ENCODE measurements at regions not wholly inside any gene's neighbourhood (a gene's known extent, or its start where the extent isn't known, plus 50 kb on each side); places are given as distances from the start of the nearest gene placed in this dataset.

DNA sequence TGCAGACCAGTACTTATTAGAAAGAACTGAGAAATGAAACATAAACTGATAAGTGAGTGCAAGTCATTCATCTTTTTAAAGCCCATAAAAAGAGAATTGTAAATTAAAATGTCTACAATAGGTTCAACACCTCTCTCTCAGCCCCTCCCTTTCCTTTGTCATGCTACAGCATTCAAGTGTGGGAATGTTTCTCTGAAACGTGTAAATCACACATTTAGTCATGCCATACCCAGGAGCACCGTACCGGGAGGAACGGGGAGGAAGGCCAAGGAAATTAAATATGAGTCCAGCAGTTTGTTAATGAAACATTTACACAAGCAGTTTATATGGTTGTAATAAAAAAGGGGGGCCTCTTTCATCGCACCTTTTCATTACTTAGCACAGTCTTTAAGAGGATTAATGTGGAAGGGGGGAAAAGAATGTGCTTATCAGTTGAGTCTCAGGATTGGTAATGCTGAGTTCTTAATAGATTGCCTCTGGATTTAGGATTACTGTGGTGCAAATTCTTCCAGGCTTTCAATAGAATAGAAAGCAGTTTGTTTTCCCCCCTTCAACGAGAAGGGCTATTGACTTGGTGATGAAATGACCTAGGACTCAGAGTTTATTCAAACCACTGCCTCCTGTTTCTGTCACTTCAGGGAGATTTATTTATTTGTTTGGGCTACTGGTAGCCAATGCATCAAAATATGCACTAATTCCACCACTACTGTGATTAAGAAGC is 176.0 kb upstream of the ZNF608 start:
- no CpG with 5 or more reads among the region's 6 CpGs for WGBS (ENCODE audit: insufficient coverage)
- DNase-seq = no peak
- Histone ChIP-seq H3K4me1 (ENCODE audit: control insufficient read depth, insufficient read depth, low read length) (peaks cover 2% of the 10 kb centered on the region), H3K27ac (ENCODE audit: low read length) (no peak overlapping the region), H3K9me3 (replicated peaks; ENCODE audit: control insufficient read depth, low read depth, low read length) (no peaks in the 10 kb centered on the region), H3K36me3 (ENCODE audit: control insufficient read depth, insufficient read depth, low read length) (no peaks in the 10 kb centered on the region), H3K27me3 (ENCODE audit: control insufficient read depth, insufficient read depth, low read length) (no peaks in the 10 kb centered on the region), H3K4me3 (ENCODE audit: low read length) (no peak overlapping the region)

DNA sequence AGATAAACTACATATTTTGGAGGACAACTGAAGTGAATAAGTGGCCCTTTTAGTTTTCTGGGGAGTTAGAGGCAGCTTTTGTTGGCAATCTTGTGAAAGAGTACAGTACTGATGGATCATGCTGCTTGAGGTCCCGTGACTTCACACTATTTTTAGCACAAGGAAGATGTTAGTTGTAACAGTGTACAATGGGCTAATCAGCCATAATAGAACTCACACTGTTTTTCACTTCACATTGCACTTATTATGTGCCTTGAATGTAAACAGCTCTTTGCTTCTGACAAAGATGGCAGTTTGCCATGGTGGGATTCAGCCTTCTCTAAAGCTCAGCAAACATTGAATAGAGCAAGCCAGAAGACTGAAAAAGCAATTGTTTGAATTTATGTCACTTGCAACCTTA is 176.7 kb upstream of the ZNF608 start:
- no peaks in the 10 kb centered on the region for H3K36me3 ChIP-seq (ENCODE audit: control insufficient read depth, insufficient read depth, low read length)
- peak; percentile 78 for DNase-seq
- peaks cover 2% of the 10 kb centered on the region for H3K4me1 ChIP-seq (ENCODE audit: control insufficient read depth, insufficient read depth, low read length)
- H3K27ac ChIP-seq (ENCODE audit: low read length) = no peak overlapping the region
- H3K9me3 ChIP-seq (replicated peaks; ENCODE audit: control insufficient read depth, low read depth, low read length) = no peaks in the 10 kb centered on the region
- no peak overlapping the region for H3K4me3 ChIP-seq (ENCODE audit: low read length)
- no CpG with 5 or more reads among the region's 1 CpG for WGBS (ENCODE audit: insufficient coverage)
- H3K27me3 ChIP-seq (ENCODE audit: control insufficient read depth, insufficient read depth, low read length) = no peaks in the 10 kb centered on the region

DNA sequence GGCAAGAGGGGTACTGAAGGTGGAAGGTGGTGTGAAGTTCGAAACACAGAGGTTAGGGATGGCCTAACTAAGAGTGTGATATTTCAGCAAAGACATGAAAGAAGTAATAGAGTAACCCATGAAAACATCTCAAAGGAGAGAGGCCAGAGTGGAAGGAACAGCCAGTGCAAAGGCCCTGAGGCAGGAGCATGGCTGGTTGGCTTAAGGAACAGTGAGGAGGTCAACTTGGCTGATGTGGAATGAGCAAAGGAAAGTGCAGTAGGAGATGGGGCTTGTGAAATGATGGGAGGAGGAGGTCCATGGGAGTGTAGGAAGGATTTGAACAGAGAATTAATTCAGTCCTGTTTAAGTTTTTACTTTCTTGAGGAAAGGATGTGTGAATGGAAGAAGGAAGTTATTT is 178.3 kb upstream of the ZNF608 start:
- DNase-seq = no peak
- whole genome bisulfite sequencing (ENCODE audit: insufficient coverage) = 92% methylated on average over 1 of the region's 1 CpG
- H3K4me1 ChIP-seq (ENCODE audit: control insufficient read depth, insufficient read depth, low read length) = peaks cover 2% of the 10 kb centered on the region
- H3K9me3 ChIP-seq (replicated peaks; ENCODE audit: control insufficient read depth, low read depth, low read length) = no peaks in the 10 kb centered on the region
- H3K4me3 ChIP-seq (ENCODE audit: low read length) = no peak overlapping the region
- H3K36me3 ChIP-seq (ENCODE audit: control insufficient read depth, insufficient read depth, low read length) = no peaks in the 10 kb centered on the region
- H3K27me3 ChIP-seq (ENCODE audit: control insufficient read depth, insufficient read depth, low read length) = no peaks in the 10 kb centered on the region
- H3K27ac ChIP-seq (ENCODE audit: low read length) = no peak overlapping the region

DNA sequence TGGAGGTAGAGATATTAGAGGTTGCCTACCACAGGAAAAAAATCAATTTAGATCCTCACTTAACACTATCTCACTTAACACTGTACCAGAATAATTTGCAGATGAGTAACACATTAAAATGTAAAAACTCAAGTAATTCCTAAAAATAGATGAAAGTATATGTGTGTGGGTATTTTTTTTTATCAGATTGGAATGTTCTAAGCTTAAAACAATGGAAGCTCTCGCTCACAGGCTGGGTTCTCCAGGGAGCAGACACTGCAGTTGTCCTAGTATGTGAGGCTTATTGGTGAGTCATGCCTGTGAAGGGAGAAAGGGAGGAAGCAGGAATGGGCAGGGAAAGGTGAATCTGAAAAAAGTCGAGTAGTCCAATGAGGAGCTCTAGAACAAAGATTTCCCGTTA is 181.3 kb upstream of the ZNF608 start:
- no peak for DNase-seq
- H3K4me3 ChIP-seq (ENCODE audit: low read length) = no peak overlapping the region
- peaks cover 2% of the 10 kb centered on the region for H3K4me1 ChIP-seq (ENCODE audit: control insufficient read depth, insufficient read depth, low read length)
- no peaks in the 10 kb centered on the region for H3K27me3 ChIP-seq (ENCODE audit: control insufficient read depth, insufficient read depth, low read length)
- H3K36me3 ChIP-seq (ENCODE audit: control insufficient read depth, insufficient read depth, low read length) = no peaks in the 10 kb centered on the region
- no peaks in the 10 kb centered on the region for H3K9me3 ChIP-seq (replicated peaks; ENCODE audit: control insufficient read depth, low read depth, low read length)
- H3K27ac ChIP-seq (ENCODE audit: low read length) = no peak overlapping the region
- 90% methylated on average over 3 of the region's 3 CpGs for WGBS (ENCODE audit: insufficient coverage)

DNA sequence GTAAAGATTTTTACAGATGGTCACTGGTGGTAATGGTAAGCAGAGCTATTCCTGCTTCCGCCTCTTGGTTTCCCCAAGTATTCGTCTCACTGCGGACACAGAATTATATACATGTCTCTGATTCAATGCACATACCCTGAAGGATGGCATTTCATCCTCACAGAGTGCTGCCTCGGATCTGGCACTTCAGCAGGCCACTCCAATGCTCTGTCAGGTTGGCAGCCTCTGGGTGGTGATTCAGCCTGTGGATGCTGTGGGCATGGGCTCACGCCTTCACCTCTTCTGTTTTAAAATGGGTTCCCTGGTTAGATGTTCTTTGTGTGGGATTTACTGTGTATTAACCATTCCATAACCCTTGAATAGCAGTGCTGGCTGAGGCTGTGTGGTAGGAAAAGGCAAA is 182.6 kb upstream of the ZNF608 start:
- H3K36me3 ChIP-seq (ENCODE audit: control insufficient read depth, insufficient read depth, low read length) = no peaks in the 10 kb centered on the region
- H3K4me3 ChIP-seq (ENCODE audit: low read length) = no peak overlapping the region
- no peak overlapping the region for H3K27ac ChIP-seq (ENCODE audit: low read length)
- no peaks in the 10 kb centered on the region for H3K9me3 ChIP-seq (replicated peaks; ENCODE audit: control insufficient read depth, low read depth, low read length)
- WGBS (ENCODE audit: insufficient coverage) = 91% methylated on average over 4 of the region's 5 CpGs
- no peaks in the 10 kb centered on the region for H3K4me1 ChIP-seq (ENCODE audit: control insufficient read depth, insufficient read depth, low read length)
- H3K27me3 ChIP-seq (ENCODE audit: control insufficient read depth, insufficient read depth, low read length) = no peaks in the 10 kb centered on the region
- DNase-seq = no peak

DNA sequence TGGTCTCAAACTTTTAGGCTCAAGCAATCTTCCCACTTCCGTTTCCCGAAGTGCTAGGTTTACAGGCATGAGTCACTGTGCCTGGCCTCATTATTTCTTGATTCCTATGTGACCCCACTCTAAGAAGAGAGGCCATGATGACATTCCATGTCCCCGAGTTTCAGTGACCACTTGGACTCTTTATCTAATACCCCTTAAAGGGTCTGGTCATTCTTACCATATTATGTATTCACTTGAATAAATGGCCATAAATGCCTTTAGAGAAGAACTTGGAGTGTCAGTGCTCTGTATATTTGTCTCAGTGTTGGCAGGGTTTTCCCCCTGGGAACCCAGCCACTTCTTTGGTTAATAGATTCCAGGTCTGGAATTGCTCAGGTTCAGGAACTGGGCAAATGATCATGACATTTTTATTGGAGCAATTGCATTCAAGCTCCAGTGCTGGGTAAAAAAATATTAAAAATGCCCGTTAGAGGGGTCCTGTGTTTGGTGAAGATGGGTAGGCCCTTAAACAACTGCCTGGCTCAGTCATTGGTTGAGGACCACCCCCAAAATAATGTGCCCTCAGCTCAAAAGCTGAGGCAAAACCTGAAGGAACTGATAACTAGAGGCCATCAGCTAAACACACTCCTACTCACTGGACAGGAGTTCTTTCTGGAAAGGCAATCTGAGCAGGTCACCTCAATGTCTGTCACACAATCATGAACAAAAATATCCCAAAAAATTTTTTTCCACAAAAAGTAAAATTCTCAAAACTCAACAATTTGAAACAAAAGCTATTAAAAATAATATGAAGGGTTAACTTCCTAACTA is 186.6 kb upstream of the ZNF608 start:
- H3K4me1 ChIP-seq (ENCODE audit: control insufficient read depth, insufficient read depth, low read length) = no peaks in the 10 kb centered on the region
- H3K4me3 ChIP-seq (ENCODE audit: low read length) = no peak overlapping the region
- no peak overlapping the region for H3K27ac ChIP-seq (ENCODE audit: low read length)
- peak; percentile 70 for DNase-seq
- H3K9me3 ChIP-seq (replicated peaks; ENCODE audit: control insufficient read depth, low read depth, low read length) = no peaks in the 10 kb centered on the region
- no peaks in the 10 kb centered on the region for H3K27me3 ChIP-seq (ENCODE audit: control insufficient read depth, insufficient read depth, low read length)
- WGBS (ENCODE audit: insufficient coverage) = 29% methylated on average over 2 of the region's 4 CpGs
- H3K36me3 ChIP-seq (ENCODE audit: control insufficient read depth, insufficient read depth, low read length) = no peaks in the 10 kb centered on the region

DNA sequence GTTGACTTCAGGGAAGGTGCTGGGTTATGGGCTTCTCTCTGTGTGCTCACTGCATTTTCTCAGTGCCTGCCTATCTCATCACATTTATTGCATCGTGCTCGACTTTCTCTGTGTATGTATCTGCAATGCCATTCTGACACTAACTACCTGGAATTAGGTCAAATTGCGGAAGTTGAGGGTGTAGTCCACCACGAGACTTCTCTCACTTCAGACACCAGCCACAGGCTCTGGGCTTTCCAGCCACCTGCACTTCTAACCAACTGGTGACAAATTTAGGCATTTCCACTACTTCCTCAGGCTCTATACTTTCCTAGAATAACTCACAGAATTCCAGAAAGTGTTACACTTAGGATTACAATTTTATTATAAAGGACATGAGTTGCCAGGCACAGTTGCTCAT is 188.6 kb upstream of the ZNF608 start:
- H3K27me3 ChIP-seq (ENCODE audit: control insufficient read depth, insufficient read depth, low read length) = no peaks in the 10 kb centered on the region
- 62% methylated on average over 2 of the region's 4 CpGs for WGBS (ENCODE audit: insufficient coverage)
- H3K4me3 ChIP-seq (ENCODE audit: low read length) = no peak overlapping the region
- DNase-seq = no peak
- no peaks in the 10 kb centered on the region for H3K9me3 ChIP-seq (replicated peaks; ENCODE audit: control insufficient read depth, low read depth, low read length)
- H3K27ac ChIP-seq (ENCODE audit: low read length) = no peak overlapping the region
- H3K4me1 ChIP-seq (ENCODE audit: control insufficient read depth, insufficient read depth, low read length) = no peaks in the 10 kb centered on the region
- no peaks in the 10 kb centered on the region for H3K36me3 ChIP-seq (ENCODE audit: control insufficient read depth, insufficient read depth, low read length)

DNA sequence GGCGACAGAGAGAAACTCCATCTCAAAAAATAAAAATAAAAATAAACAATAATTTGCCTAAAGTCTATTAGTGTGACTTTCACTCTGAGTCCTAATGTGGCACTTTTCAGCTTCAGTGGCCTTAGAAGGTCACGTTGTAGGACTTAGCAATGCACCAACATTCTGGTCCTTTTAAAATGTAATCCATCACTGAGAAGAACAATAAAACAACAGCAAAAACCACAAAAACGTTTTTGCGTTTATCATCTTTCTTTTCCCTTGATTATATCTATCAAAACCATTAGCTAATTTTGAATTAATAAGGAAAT is 190.1 kb upstream of the ZNF608 start:
- H3K27me3 ChIP-seq (ENCODE audit: control insufficient read depth, insufficient read depth, low read length) = no peaks in the 10 kb centered on the region
- no peaks in the 10 kb centered on the region for H3K36me3 ChIP-seq (ENCODE audit: control insufficient read depth, insufficient read depth, low read length)
- H3K9me3 ChIP-seq (replicated peaks; ENCODE audit: control insufficient read depth, low read depth, low read length) = peaks cover 3% of the 10 kb centered on the region
- 100% methylated on average over 1 of the region's 4 CpGs for WGBS (ENCODE audit: insufficient coverage)
- no peak overlapping the region for H3K27ac ChIP-seq (ENCODE audit: low read length)
- no peak for DNase-seq
- no peak overlapping the region for H3K4me3 ChIP-seq (ENCODE audit: low read length)
- H3K4me1 ChIP-seq (ENCODE audit: control insufficient read depth, insufficient read depth, low read length) = no peaks in the 10 kb centered on the region

DNA sequence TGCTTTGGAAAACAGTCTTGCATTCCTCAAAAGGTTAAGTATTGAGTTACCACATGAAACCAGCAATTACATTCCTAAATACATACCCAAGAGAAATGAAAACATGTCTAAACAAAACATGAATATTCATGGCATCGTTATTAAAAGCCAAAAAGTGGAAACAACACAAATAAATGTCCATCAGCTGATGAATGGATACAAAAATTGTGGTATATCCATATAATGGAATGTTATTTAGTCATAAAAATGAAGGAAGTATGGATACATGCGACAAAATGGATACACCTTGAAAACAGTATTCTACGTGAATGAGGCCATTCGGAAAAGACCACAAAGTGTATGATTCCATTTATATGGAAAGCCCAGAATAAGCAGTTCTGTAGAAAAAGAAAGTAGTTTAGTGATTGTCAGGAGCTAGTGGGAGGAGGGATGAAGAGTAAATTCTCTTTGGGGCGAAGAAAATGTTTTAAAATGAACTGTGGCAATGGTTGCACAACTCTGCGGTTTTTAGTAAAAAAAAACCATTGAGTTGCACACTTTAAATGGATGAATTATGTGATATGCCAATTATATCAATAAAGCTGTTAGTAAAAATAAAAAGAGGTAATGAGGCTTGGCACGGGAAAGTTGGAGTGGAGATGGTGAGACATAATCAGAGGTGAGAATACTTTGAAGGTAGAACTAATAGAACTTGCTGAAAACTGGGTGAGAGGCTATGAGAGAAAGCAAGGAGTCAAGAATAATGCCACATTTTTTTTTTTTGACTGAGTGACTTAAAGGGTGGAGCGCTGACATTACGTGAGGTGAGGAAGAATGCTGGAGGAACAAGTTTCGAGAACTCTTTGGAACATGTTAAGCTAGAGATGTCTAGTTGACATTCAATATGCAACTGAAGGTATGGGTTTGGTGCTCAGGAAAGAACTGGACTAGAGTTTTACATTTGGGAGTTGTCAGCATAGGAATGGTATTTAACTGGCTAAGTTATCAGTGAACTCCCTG is 194.9 kb upstream of the ZNF608 start:
- Histone ChIP-seq H3K36me3 (ENCODE audit: control insufficient read depth, insufficient read depth, low read length) (no peaks in the 10 kb centered on the region), H3K27ac (ENCODE audit: low read length) (no peak overlapping the region), H3K9me3 (replicated peaks; ENCODE audit: control insufficient read depth, low read depth, low read length) (peaks cover 3% of the 10 kb centered on the region), H3K4me3 (ENCODE audit: low read length) (no peak overlapping the region), H3K27me3 (ENCODE audit: control insufficient read depth, insufficient read depth, low read length) (no peaks in the 10 kb centered on the region), H3K4me1 (ENCODE audit: control insufficient read depth, insufficient read depth, low read length) (no peaks in the 10 kb centered on the region)
- no peak for DNase-seq
- WGBS (ENCODE audit: insufficient coverage) = 82% methylated on average over 8 of the region's 10 CpGs
